ENCODE measurements at regions not wholly inside any gene's neighbourhood (a gene's known extent, or its start where the extent isn't known, plus 50 kb on each side); places are given as distances from the start of the nearest gene placed in this dataset.

- Histone ChIP-seq H3K79me2 (ENCODE audit: low read length) (no peaks in the 10 kb centered on the region), H3K4me2 (ENCODE audit: low read depth, low read length) (peak overlapping the region; percentile 52; the same call in 1 of the 2 replicates), H3K4me3 (ENCODE audit: low read length) (no peak overlapping the region), H3K4me1 (ENCODE audit: low read length) (no peaks in the 10 kb centered on the region), H4K20me1 (ENCODE audit: insufficient read depth, low read length) (no peaks in the 10 kb centered on the region), H3K9ac (ENCODE audit: low read length) (no peak overlapping the region), H2AFZ (ENCODE audit: low read length) (peak overlapping the region; percentile 66; the same call in 1 of the 2 replicates), H3K27ac (ENCODE audit: low read length) (no peak overlapping the region), H3K27me3 (replicated peaks; ENCODE audit: insufficient read depth, low read length) (no peaks in the 10 kb centered on the region), H3K36me3 (replicated peaks; ENCODE audit: insufficient read depth, low read length) (no peaks in the 10 kb centered on the region), H3K9me3 (replicated peaks; ENCODE audit: insufficient read depth, low read length) (no peaks in the 10 kb centered on the region), H3K9me2 (replicated peaks; ENCODE audit: insufficient read depth, low read length) (no peaks in the 10 kb centered on the region), H3F3A (ENCODE audit: insufficient read depth, low read length) (no peaks in the 10 kb centered on the region)
- no peak for DNase-seq
- no peak for TF ChIP-seq CTCF (IDR thresholded peaks at IDR 0.05; ENCODE audit: low read length)
These were observed 417.5 kb upstream of the HS6ST1 start for GRCh38 chr2:128736046-128736688.

GRCh38 chr2:128736689-128737545, 418.2 kb upstream of the HS6ST1 start:
- peak; percentile 54 for DNase-seq
- Histone ChIP-seq H4K20me1 (ENCODE audit: insufficient read depth, low read length) (no peaks in the 10 kb centered on the region), H3K79me2 (ENCODE audit: low read length) (no peaks in the 10 kb centered on the region), H2AFZ (ENCODE audit: low read length) (peak overlapping the region; percentile 66), H3K4me2 (ENCODE audit: low read depth, low read length) (peak overlapping the region; percentile 52), H3K9me2 (replicated peaks; ENCODE audit: insufficient read depth, low read length) (no peaks in the 10 kb centered on the region), H3K9me3 (replicated peaks; ENCODE audit: insufficient read depth, low read length) (no peaks in the 10 kb centered on the region), H3K36me3 (replicated peaks; ENCODE audit: insufficient read depth, low read length) (no peaks in the 10 kb centered on the region), H3K27ac (ENCODE audit: low read length) (no peak overlapping the region), H3F3A (ENCODE audit: insufficient read depth, low read length) (no peaks in the 10 kb centered on the region), H3K4me1 (ENCODE audit: low read length) (no peaks in the 10 kb centered on the region), H3K27me3 (replicated peaks; ENCODE audit: insufficient read depth, low read length) (no peaks in the 10 kb centered on the region), H3K4me3 (ENCODE audit: low read length) (peak overlapping the region; percentile 19; the same call in 1 of the 2 replicates), H3K9ac (ENCODE audit: low read length) (no peak overlapping the region)
- TF ChIP-seq EZH2 (optimal IDR thresholded peaks at IDR 0.05; ENCODE audit: low read depth, low read length) (no peak), CTCF (IDR thresholded peaks at IDR 0.05; ENCODE audit: low read length) (peak; percentile 96), EZH2phosphoT487 (IDR thresholded peaks at IDR 0.05; ENCODE audit: low read length) (no peak)

GRCh38 chr2:128737546-128737826, 418.8 kb upstream of the HS6ST1 start:
- Histone ChIP-seq H3K27ac (ENCODE audit: low read length) (no peak overlapping the region), H2AFZ (ENCODE audit: low read length) (no peak overlapping the region), H3K79me2 (ENCODE audit: low read length) (no peaks in the 10 kb centered on the region), H3K27me3 (replicated peaks; ENCODE audit: insufficient read depth, low read length) (no peaks in the 10 kb centered on the region), H3K9ac (ENCODE audit: low read length) (no peak overlapping the region), H3K36me3 (replicated peaks; ENCODE audit: insufficient read depth, low read length) (no peaks in the 10 kb centered on the region), H3K4me2 (ENCODE audit: low read depth, low read length) (no peak overlapping the region), H3K9me3 (replicated peaks; ENCODE audit: insufficient read depth, low read length) (no peaks in the 10 kb centered on the region), H3K4me3 (ENCODE audit: low read length) (no peak overlapping the region), H3K4me1 (ENCODE audit: low read length) (no peaks in the 10 kb centered on the region), H3K9me2 (replicated peaks; ENCODE audit: insufficient read depth, low read length) (no peaks in the 10 kb centered on the region), H4K20me1 (ENCODE audit: insufficient read depth, low read length) (no peaks in the 10 kb centered on the region), H3F3A (ENCODE audit: insufficient read depth, low read length) (no peaks in the 10 kb centered on the region)
- DNase-seq, result no peak
- TF ChIP-seq CTCF (IDR thresholded peaks at IDR 0.05; ENCODE audit: low read length) (no peak), EZH2phosphoT487 (IDR thresholded peaks at IDR 0.05; ENCODE audit: low read length) (no peak), EZH2 (optimal IDR thresholded peaks at IDR 0.05; ENCODE audit: low read depth, low read length) (no peak)
